NCI-H146 treated with DMSO at 0.1 percent for 48 hours (cell line): ENCODE measurements at regions not wholly inside any gene's neighbourhood (a gene's known extent, or its start where the extent isn't known, plus 50 kb on each side); places are given as distances from the start of the nearest gene placed in this dataset.
"Not testable (repeated sequence)": the region's sequence is repeated elsewhere in the genome, so short reads cannot be mapped to it uniquely, and the experiment has no call there.

ENCODE experiments used
- DNase-seq: peaks from one replicate; lab custom pipeline; 2025; ENCODE audit not compliant: unreplicated experiment; lab: John Stamatoyannopoulos, UW

DNA sequence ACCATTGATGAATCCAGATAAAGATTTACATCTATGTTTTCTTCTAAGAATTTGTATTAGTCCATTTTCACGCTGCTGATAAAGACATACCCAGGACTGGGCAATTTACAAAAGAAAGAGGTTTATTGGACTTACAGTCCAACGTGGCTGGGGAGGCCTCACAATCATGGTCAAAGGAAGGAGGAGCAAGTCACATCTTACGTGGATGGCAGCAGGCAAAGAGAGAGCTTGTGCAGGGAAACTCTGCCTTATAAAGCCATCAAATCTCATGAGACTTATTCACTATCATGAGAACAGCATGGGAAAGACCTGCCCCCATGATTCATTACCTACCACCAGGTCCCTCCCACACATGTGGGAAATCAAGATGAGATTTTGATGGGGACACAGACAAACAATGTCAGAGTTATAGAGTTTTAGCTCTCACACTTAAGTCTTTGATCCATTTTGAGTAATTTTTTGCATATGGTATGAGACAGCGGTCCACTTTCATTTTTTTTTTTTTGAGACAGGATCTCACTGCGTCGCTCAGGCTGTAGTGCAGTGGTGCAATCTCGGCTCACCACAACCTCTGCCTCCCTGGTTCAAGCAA is 53.5 kb upstream of the JADE2 start:
- DNase-seq = not testable (repeated sequence)

DNA sequence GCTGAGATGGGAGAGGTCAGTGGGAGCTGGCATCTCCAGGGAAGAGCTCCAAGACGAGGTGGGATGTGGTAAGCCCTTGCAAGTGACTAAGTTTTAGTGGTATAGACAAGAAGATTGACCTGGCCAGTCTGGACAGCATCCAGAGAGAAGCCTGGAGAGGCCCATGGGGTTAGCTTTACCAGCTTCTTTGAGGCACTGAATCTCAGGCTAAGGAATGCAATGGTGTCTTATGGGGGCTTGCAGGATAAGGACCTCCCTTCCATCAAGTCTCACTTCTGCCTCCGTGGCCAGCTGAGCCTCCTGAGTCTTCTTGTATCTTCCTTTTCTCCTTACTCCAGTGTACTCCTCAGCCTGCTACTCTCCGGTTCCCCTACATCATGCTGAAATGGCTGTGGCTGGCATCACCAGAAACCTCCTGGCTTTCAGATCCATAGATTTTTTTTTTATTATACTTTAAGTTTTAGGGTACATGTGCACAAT is 56.5 kb upstream of the JADE2 start:
- no peak for DNase-seq

GRCh38 chr5:134467231-134467630 is 55.5 kb upstream of the CDKN2AIPNL start:
- no peak for DNase-seq

- peak; percentile 73 for DNase-seq
Measured at GRCh38 chr5:134466241-134467069, 54.8 kb upstream of the CDKN2AIPNL start.

- DNase-seq = peak; percentile 12
Measured at GRCh38 chr5:134465816-134466240, 54.1 kb upstream of the CDKN2AIPNL start.

GRCh38 chr5:134464988-134465815 is 53.5 kb upstream of the CDKN2AIPNL start:
- DNase-seq = no peak

DNA sequence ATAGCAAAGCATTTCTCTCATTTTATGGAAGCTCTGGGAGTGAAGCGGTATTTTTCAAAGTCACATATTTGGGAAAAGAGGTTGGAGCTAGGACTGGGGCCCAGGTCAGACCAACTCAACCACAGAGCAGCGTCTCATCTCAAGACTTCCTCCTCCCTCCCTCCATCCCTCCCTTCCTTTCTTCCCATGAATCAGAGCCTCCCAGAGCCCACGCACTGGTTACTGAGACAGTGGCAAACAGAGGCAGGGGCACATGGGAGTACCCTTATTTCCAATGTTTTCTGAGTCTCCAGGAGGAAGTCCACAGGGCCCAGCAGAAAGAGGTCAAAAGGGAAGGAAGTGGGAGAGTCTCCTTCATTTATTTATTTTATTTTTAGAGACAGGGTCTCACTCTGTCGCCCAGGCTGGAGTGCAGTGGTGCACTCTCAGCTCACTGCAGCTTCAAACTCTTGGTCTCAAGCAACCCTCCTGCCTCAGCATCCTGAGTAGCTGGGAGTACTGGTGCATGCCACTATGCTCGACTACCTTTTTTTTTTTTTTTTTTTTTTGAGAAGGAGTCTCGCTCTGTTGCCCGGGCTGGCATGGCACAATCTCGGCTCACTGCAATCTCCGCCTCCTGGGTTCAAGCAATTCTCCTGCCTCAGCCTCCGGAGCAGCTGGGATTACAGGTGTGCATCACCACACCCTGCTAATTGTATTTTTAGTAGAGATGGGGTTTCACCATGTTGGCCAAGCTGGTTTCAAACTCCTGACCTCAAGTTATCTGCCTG is 52.5 kb upstream of the CDKN2AIPNL start:
- DNase-seq = no peak

GRCh38 chr5:134463176-134463720 is 51.6 kb upstream of the CDKN2AIPNL start:
- DNase-seq = no peak

GRCh38 chr5:134462761-134463160 is 51.1 kb upstream of the CDKN2AIPNL start:
- no peak for DNase-seq

DNA sequence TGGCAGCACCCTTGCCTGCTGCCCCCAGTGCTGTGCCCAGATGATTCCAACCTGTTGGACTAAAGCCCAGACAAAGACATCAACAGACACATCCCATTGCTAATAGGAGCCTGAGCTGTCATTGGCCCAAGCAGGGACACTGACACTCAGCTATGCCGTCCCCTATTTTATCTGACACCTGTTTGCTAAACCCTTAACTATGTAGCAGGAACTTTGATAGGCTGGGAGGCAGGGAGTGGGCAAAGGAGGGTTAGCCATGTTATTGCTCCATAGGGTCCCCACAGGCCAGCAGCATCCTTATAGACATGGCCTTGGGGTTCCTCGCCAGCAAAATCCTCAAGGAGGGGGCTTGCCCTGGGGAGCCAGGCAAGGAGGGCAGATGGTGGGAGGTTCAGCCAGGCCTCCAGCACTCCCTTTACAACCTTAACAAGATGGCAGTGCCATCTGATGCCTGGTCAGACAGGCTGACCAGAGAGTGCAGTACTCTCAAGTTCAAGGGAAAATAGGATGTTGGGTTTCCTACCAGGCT is 50.4 kb upstream of the CDKN2AIPNL start:
- no peak for DNase-seq
